HS-27A (cell line): ENCODE measurements at regions not wholly inside any gene's neighbourhood (a gene's known extent, or its start where the extent isn't known, plus 50 kb on each side); places are given as distances from the start of the nearest gene placed in this dataset.
"Not testable (repeated sequence)": the region's sequence is repeated elsewhere in the genome, so short reads cannot be mapped to it uniquely, and the experiment has no call there.

ENCODE experiments used
- DNase-seq: peaks from one replicate; pipeline ENCODE4 v3.0.0-alpha.2; 2012; ENCODE audit warnings: low read depth, missing footprints

DNA sequence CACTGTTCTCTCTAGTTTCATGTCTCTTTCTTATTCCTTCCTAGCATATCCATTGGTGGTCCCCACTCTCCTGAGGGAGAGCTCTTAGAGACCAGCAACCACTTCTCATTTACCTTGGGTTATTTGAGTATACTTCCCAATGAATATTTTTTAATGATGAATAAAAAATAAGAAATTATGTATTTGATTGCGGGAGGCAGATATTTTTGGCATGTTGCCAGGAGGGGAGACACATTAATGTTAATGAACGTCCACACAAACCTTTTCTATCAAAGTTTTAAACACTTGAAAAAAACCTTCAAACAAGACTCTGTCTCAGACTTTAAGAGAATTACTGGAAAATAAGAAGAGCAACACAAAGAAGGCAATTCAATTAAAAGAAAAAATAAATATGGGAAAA lies 260.6 kb upstream of the MAGI2 start:
- DNase-seq = no peak

GRCh38 chr7:79713276-79713675 lies 259.8 kb upstream of the MAGI2 start:
- no peak for DNase-seq

- DNase-seq = no peak
These were observed 258.2 kb upstream of the MAGI2 start for GRCh38 chr7:79711660-79712059.

- DNase-seq = no peak
These were observed 256.3 kb upstream of the MAGI2 start for GRCh38 chr7:79709574-79710409.

- DNase-seq = no peak
These were observed 248.6 kb upstream of the MAGI2 start for GRCh38 chr7:79702116-79702515.

DNA sequence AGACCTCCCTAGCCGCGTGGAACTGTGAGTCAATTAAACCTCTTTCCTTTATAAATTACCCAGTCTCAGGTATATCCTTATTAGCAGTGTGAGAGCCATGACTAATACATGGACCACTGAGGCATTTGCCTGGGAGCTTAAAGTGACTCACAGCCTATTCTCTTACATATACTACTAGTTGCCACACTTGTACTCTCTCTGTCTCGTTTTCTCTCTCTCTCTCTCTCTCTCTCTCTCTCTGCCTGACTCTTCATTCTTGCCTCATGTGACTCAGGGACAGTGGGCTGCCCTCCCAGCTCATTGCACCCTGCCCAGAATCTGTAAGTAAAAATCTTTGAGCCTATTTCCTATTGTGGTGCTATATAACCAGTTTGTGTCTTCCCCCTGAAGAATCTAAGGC lies 238.5 kb upstream of the MAGI2 start:
- no peak for DNase-seq

GRCh38 chr7:79691074-79691473 lies 237.6 kb upstream of the MAGI2 start:
- no peak for DNase-seq

DNA sequence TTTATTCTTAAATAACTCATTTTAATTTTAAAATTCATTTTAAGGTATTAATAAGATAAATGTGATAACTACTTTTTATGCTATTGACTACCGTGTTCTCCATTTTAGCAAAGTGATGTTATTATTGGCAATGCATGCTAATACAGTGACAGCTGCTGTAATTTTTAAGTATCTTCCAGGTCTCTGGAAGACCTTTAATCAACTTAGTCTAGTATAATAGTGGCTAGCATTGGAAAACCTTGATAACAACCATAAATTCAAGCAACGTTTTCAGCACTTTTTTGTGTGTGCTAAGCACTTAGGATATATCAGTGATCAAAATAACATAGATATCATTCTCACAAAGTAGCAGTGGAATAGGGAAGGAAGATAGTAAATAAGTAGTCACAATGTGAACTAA lies 230.9 kb upstream of the MAGI2 start:
- DNase-seq = no peak

DNA sequence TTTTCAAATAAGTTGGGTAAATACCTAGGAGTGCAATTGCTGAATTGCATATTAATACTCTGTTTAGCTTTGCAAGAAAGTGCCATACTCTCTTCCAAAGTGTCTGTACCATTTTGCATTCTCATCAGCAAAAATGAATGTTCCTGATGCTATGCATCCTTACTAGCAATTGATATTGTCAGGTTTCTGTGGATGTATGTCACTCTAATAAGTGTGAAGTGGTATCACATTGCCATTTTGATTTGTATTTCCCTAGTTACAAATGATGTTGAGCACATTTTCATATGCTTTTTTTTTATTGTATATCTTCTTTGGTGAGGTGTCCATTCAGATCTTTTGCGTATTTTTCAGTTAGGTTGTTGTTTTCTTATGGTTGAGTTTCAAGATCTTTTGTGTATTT lies 230.4 kb upstream of the MAGI2 start:
- DNase-seq = no peak

DNA sequence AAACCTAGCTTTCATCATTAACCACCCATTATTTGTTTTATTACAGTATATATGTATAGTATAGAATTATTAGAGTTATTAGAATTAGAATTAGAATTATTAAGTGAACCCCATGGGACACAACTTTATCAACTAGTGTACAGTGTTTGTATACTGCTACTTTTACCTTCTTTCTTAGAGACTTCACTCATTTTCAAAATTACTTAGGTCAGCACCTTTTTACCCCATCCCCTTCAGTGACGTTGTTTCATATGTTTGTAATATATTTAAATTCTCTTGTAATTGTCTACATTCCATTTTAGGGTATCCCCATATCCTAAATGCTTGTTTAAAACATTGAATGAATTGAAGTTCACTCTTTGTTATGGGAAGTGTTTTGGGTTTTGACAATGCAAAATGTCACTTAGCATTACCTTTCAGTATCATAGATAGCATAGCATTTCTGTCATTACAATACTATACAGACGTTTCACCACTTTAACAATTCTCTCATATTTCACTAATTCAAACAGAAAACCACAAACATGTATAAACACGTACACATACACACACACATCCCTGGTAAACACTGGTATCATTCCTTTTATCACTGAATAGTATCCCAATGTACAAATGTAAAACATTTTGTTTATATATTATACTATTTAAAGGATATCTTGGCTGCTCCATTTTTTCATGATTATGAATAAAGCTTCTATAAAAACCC lies 229.9 kb upstream of the MAGI2 start:
- DNase-seq = no peak

DNA sequence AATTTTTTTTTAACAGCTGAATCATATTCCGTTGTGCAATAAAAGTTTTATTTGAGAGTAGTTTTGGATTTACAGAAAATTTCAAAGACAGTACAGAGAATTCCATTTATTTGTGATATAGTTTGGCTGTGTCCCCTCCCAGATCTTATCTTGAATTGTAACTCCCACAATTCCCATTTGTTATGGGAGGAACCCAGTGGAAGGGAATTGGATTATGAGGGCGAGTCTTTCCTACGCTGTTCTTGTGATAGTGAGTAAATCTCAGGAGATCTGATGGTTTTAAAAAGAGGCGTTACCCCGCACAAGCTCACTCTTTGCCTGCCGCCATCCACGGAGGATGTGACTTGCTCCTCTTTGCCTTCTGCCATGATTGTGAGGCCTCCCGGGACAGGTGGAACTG lies 228.0 kb upstream of the MAGI2 start:
- no peak for DNase-seq

- DNase-seq = no peak
These were observed 220.5 kb upstream of the MAGI2 start for GRCh38 chr7:79673969-79674368.

DNA sequence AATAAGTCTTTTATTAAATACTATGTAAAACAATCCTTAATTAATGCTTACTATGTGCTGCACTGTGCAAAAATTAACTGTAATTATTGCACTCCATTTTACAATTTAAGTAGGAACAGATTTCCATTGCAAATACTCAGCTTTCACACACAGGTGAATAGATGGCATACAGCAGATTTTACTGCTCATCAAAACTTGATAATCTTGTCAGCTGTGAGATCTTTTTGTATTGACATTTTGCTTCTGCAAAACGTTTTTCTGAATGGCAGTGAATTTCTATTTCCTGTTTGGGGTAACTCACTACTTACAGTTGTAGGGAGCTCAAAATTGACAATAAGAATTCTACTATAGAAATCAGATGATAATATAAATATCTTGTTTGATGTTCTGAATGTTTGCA lies 220.0 kb upstream of the MAGI2 start:
- no peak for DNase-seq

- no peak for DNase-seq
These were observed 214.8 kb upstream of the MAGI2 start for GRCh38 chr7:79668292-79668691.

DNA sequence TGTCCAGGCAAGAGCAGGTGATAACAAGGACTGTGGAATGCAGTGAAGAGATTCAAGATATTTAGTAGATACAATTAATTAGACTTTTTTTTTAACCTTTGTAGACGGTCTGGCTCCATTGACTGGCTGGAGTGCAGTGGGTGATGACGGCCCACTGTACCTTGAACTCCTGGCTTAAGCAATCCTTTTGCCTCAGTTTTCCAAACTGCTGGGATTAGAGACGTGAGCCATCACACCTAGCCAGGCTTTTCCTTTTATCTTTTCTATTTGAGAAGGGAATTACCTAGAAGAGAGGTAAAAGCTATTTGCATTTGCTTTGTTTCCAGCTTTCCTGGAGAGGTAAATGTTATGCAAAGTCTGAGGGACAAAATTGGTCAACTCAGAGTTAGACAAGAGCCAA lies 213.0 kb upstream of the MAGI2 start:
- DNase-seq = no peak

DNA sequence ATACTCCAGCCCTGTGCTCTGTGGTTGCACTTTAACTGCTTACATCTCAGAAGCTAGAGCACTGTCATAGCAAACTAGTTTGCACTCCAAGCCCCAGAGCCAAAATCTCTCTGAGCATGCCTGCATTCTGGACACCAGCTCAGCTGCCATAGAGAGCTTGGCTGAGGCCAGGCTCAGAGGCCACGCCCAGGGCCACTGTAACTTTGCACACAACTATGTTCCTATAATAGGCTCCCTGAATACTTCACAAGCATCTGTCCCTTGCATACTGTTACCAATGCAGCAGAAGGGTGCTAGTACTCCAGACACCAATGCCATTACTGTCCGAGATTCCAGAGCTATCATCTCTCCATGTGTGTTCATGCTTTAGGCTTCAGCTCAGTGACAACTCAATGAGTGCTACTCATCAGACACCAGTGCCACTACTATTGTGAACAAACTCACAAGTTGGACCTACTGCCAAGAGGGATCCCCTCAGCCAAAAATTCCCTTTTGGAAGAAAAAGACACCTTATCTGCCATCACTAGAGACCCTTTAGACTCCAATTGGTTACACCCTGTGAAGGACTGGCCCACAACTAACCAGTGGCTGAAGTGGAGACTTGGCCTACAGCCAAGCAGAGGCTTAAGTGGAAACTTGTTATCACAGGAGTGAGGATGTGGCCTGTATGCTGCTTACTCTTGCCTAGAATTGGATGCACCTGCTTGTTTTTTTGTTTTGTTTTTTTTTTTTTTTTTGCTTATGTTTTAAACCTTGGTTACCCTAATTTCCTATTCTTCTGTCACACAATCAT lies 211.6 kb upstream of the MAGI2 start:
- DNase-seq = no peak

DNA sequence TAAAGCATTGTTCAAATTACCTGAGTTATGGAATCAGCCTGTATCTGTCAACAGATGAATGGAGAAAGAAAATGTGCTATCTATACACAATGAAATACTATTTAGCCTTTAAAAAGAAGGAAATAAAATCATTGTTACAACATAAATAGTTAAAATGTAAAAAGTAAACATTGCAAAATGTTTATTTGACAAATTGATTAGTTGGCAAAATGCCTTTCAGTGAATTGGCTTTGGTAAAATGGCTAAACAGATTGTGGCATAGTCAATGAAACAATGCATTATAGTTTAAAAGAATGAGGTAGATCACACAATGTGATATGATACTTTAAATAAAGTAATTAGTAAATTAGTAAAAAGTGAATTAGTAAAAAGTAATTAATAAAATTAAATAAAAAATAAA lies 204.8 kb upstream of the MAGI2 start:
- DNase-seq = no peak

DNA sequence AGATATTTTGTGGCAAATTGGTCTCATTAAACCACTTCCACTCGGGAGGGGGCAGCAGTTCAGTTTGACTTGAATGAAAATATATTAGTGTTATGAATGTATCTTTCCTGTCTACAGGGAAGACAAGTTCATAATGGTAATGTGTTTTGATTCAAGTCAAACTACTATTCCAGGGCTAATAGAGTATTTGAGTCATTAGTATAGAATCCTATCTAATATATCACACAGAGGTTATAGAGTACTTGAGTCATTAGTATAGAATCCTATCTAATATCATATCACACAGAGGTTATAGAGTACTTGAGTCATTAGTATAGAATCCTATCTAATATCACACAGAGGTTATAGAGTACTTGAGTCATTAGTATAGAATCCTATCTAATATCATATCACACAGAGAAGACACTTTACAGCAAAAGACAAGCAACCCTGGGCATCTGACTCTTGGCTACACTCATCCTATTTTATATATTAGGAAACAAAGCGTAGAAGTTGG lies 199.7 kb upstream of the MAGI2 start:
- no peak for DNase-seq

- DNase-seq = no peak
These were observed 199.2 kb upstream of the MAGI2 start for GRCh38 chr7:79652619-79653018.

DNA sequence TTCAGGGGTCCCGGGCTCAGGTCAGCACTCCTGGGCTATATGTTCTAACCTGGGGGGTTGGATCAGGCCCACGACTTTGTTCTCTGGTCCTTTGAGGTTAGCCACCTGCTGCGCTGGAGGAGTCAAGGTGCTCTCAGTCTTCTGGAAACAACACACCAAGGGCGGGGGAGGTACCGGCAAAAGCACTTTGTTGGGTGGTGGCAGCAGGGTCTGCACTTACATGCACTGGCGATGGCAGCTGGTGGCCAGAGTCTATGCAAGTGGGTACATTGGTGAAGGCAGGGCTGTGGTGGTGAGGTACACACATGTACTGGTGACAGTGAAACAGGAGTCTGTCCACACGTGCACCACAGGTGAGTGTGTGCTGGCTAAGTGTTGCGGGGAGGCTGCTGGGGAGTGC lies 194.2 kb upstream of the MAGI2 start:
- DNase-seq = no peak

DNA sequence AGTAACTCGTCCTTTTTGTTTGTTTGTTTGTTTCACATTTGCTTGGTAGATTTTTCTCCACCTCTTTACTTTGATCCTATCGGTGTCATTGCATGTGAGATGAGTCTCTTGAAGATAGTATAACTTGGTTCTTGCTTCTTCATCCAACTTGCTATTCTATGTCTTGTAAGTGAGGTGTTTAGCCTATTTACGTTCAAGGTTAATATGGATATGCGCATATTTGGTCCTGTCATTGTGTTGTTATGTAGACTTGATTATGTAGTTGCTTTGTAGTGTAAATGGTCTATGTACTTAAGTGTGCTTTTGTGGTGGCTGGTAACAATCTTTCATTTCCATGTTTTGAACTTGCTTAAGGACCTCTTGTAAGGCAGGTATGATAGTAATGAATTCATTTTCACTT lies 192.8 kb upstream of the MAGI2 start:
- DNase-seq = no peak

- DNase-seq = no peak
These were observed 183.4 kb upstream of the MAGI2 start for GRCh38 chr7:79636849-79637248.

DNA sequence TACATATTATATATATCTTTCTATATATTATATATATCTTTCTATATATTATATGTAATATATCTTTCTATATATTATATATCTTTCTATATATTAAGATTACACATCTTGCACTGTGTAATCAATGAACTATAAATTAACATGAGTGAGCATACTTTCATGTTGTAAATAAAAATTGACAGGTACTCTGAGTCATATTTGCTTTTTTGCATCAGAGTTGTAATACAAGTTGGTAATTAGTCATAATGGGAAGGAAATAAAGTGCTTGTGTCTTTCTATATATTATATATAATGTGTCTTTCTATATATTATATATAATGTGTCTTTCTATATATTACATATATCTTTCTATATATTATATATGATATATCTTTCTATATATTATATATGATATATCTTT lies 172.5 kb upstream of the MAGI2 start:
- not testable (repeated sequence) for DNase-seq
